BJ (cell line): ENCODE measurements at regions not wholly inside any gene's neighbourhood (a gene's known extent, or its start where the extent isn't known, plus 50 kb on each side); places are given as distances from the start of the nearest gene placed in this dataset.

Experiments
- CTCF ChIA-PET: fragments of 350-600 bp; formaldehyde crosslinking; extraction: SDS; loops from one replicate; lab custom pipeline; 2021; ENCODE audit warnings: antibody characterized with exemption, inconsistent platforms; lab: Yijun Ruan, JAX
- POLR2A ChIA-PET: fragments of 300-600 bp; sonication (Branson Sonifier 250); formaldehyde crosslinking; extraction: SDS; loops from one replicate; lab custom pipeline; 2021; ENCODE audit warnings: antibody characterized with exemption; lab: Charles Lee
- DNase-seq: peaks from one replicate; pipeline ENCODE4 v3.0.0-alpha.2; 2011; ENCODE audit warnings: low read depth
- H3K27me3 ChIP-seq: 2 replicates; pipeline ENCODE4 v1.6.0; 2011; ENCODE audit warnings: low read length; ENCODE audit not compliant: control insufficient read depth, insufficient read depth
- H3K36me3 ChIP-seq: 2 replicates; pipeline ENCODE4 v1.5.1; 2011; ENCODE audit warnings: low read length; ENCODE audit not compliant: control insufficient read depth, insufficient read depth
- H3K4me3 ChIP-seq: 2 replicates; pipeline ENCODE4 v1.5.1; 2011; ENCODE audit warnings: low read depth, mild to moderate bottlenecking, control low read depth, low read length
- CTCF ChIP-seq: IDR thresholded peaks from 2 replicates; pipeline ENCODE4 v1.5.1; 2011; ENCODE audit warnings: low read depth, mild to moderate bottlenecking, control low read depth, inconsistent platforms, low read length, moderate library complexity; ENCODE audit not compliant: insufficient read depth

DNA sequence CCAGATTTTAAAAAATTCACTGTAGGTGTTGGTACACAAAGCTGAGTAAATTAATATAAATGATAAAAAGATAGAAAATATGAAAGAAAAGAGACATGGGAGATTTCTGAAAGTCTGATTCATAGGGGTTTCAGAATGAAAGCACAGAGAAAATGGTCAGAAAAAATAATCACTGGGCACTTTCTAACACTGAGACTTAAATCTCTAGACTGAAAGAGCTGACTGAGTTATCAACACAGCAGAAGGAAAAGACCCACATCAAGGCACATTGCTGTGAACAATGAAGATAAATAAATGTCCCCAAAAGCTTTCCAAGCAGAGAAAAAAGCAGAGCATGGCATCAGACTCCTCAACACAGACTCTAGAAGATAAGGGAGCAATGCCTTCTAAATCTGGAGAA lies 277.2 kb downstream of the BCL2 start:
- no peak for DNase-seq
- ChIA-PET CTCF (no interaction called here), POLR2A (no interaction called here)
- Histone ChIP-seq H3K4me3 (no peak overlapping the region), H3K27me3 (no peaks in the 10 kb centered on the region), H3K36me3 (no peaks in the 10 kb centered on the region)
- no peak for TF ChIP-seq CTCF

DNA sequence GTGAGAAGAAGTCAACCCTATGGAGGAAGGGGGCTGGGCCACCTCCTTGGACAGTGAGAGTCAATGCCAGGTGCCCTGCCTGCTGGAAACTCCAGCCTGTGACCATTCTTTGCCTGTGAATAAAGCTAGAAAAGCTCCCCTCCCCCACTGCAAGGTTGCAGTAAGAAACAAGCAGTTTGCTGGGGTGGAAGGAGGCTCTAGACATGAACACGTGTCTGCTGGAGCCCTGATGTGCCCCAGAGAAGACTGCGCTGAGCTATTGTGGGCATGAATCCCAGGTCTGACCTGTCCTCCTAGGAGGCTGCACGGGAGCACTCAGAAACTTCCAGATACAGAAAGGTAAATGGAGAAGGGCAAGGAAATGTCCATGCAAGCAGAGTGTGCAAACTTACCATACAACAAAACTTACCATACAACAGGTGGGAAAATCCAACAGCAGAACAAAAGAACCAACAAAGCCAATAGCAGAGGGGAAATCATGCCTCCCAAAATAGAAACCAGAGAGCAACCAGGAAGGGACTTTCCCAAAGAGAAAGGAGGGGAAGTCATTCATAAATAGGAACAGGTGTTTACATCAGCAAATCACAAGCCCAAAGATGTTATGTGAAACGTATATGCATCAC lies 278.7 kb downstream of the BCL2 start:
- Histone ChIP-seq H3K4me3 (no peak overlapping the region), H3K36me3 (no peaks in the 10 kb centered on the region), H3K27me3 (no peaks in the 10 kb centered on the region)
- no peak for TF ChIP-seq CTCF
- ChIA-PET CTCF (no interaction called here), POLR2A (no interaction called here)
- DNase-seq: no peak

DNA sequence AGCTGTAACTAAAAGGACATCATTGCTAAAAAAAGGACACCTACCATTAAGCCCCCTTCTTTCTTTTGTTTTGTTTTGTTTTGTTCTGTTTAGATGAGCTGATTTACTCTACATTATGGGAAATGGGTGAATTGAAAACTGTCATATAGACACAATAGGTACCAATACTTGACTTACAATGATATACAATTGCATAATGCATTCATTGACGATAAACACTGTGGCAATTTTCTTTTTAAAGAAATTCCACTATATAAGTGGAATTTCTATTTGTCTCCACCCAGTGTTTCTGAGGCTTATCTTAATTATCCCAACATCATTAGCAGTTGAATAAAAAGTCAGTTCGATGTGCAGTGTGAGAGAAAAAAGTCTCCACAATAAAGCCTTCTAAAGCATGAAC lies 282.1 kb downstream of the BCL2 start:
- DNase-seq: no peak
- CTCF ChIA-PET: interaction anchor here (1.4 kb wide), 1 partner anchor 21 kb away, joined by 8 read pairs; no protein-coding TSS in a partner anchor

GRCh38 chr18:63031375-63031774 lies 288.2 kb downstream of the BCL2 start:
- Histone ChIP-seq H3K27me3 (no peaks in the 10 kb centered on the region), H3K4me3 (no peak overlapping the region), H3K36me3 (no peaks in the 10 kb centered on the region)
- ChIA-PET POLR2A (no interaction called here), CTCF (interaction anchor here (0.8 kb wide), 1 partner anchor 9 kb away, joined by 3 read pairs; no protein-coding TSS in a partner anchor)
- DNase-seq: no peak
- no peak for TF ChIP-seq CTCF

More for the DNA sequence above, 282.1 kb downstream of the BCL2 start:
- Histone ChIP-seq H3K4me3 (no peak overlapping the region), H3K36me3 (no peaks in the 10 kb centered on the region), H3K27me3 (no peaks in the 10 kb centered on the region)
- no peak for TF ChIP-seq CTCF
- POLR2A ChIA-PET: no interaction called here
